Activated naive CD4-positive, alpha-beta T cell treated with anti-CD3 and anti-CD28 coated beads, Interleukin-2, amount 50 U/mL, for 16 hours (primary cell): ENCODE measurements at regions not wholly inside any gene's neighbourhood (a gene's known extent, or its start where the extent isn't known, plus 50 kb on each side); places are given as distances from the start of the nearest gene placed in this dataset.

Source experiments
- DNase-seq: peaks from one replicate; pipeline ENCODE4 v3.0.0-alpha.2; 2020

GRCh38 chr2:12330916-12331315, 385.8 kb upstream of the TRIB2 start:
- no peak for DNase-seq

GRCh38 chr2:12331698-12332097, 385.0 kb upstream of the TRIB2 start:
- no peak for DNase-seq

GRCh38 chr2:12333293-12333692, 383.4 kb upstream of the TRIB2 start:
- no peak for DNase-seq

GRCh38 chr2:12334412-12334966, 382.2 kb upstream of the TRIB2 start:
- no peak for DNase-seq

- DNase-seq = no peak
Measured at GRCh38 chr2:12335131-12335530, 381.6 kb upstream of the TRIB2 start.

GRCh38 chr2:12335995-12336394, 380.7 kb upstream of the TRIB2 start:
- no peak for DNase-seq

- no peak for DNase-seq
Measured at GRCh38 chr2:12338946-12339697, 377.6 kb upstream of the TRIB2 start.

GRCh38 chr2:12340164-12340563, 376.6 kb upstream of the TRIB2 start:
- no peak for DNase-seq

- no peak for DNase-seq
Measured at GRCh38 chr2:12341215-12341614, 375.5 kb upstream of the TRIB2 start.

- DNase-seq = no peak
Measured at GRCh38 chr2:12341920-12342319, 374.8 kb upstream of the TRIB2 start.

- no peak for DNase-seq
Measured at GRCh38 chr2:12343141-12343540, 373.6 kb upstream of the TRIB2 start.

GRCh38 chr2:12347066-12347493, 369.7 kb upstream of the TRIB2 start:
- DNase-seq = no peak

GRCh38 chr2:12348216-12348615, 368.5 kb upstream of the TRIB2 start:
- no peak for DNase-seq

GRCh38 chr2:12350821-12351220, 365.9 kb upstream of the TRIB2 start:
- DNase-seq = no peak

GRCh38 chr2:12352889-12353288, 363.8 kb upstream of the TRIB2 start:
- DNase-seq = no peak

- no peak for DNase-seq
Measured at GRCh38 chr2:12361506-12361905, 355.2 kb upstream of the TRIB2 start.

- no peak for DNase-seq
Measured at GRCh38 chr2:12363138-12363537, 353.6 kb upstream of the TRIB2 start.

- DNase-seq = no peak
Measured at GRCh38 chr2:12363569-12363968, 353.2 kb upstream of the TRIB2 start.

- no peak for DNase-seq
Measured at GRCh38 chr2:12369566-12369965, 347.2 kb upstream of the TRIB2 start.

- no peak for DNase-seq
Measured at GRCh38 chr2:12376025-12376424, 340.7 kb upstream of the TRIB2 start.

- DNase-seq = no peak
Measured at GRCh38 chr2:12379143-12379542, 337.6 kb upstream of the TRIB2 start.

GRCh38 chr2:12381543-12382325, 335.0 kb upstream of the TRIB2 start:
- DNase-seq = no peak

- DNase-seq = no peak
Measured at GRCh38 chr2:12382366-12382765, 334.4 kb upstream of the TRIB2 start.
